ENCODE measurements at regions not wholly inside any gene's neighbourhood (a gene's known extent, or its start where the extent isn't known, plus 50 kb on each side); places are given as distances from the start of the nearest gene placed in this dataset.
A peak's percentile ranks its signal among the peaks of the same experiment; 100 is the strongest.

- DNase-seq (ENCODE audit: low read depth) (no peak), FAIRE-seq (no peak)
- Histone ChIP-seq H3K27ac (ENCODE audit: low read depth, low read length) (no peak overlapping the region), H3K4me1 (ENCODE audit: insufficient read depth, low read length) (no peaks in the 10 kb centered on the region), H3K27me3 (ENCODE audit: insufficient read depth, low read length) (no peaks in the 10 kb centered on the region), H3K9ac (ENCODE audit: low read length) (no peak overlapping the region), H3K79me2 (ENCODE audit: insufficient read depth, low read length) (no peaks in the 10 kb centered on the region), H3K36me3 (ENCODE audit: insufficient read depth, low read length) (no peaks in the 10 kb centered on the region), H3K4me3 (ENCODE audit: insufficient read depth, low read depth, low read length) (no peak overlapping the region), H3K4me2 (ENCODE audit: low read length) (no peak overlapping the region), H2AFZ (ENCODE audit: low read depth, low read length) (no peak overlapping the region), H4K20me1 (ENCODE audit: insufficient read depth, low read length) (no peaks in the 10 kb centered on the region), H3K9me3 (ENCODE audit: insufficient read depth, low read depth, low read length) (no peaks in the 10 kb centered on the region)
- TF ChIP-seq EZH2 (IDR thresholded peaks at IDR 0.05; ENCODE audit: insufficient read depth, low read length) (no peak), CTCF (IDR thresholded peaks at IDR 0.05; ENCODE audit: insufficient read depth, low read depth, low read length) (no peak)
- peaks cover 2% of the 10 kb centered on the region for H3K4me1 Mint-ChIP-seq (ENCODE audit: low read depth, unreplicated experiment)
- H3K27ac Mint-ChIP-seq (ENCODE audit: unreplicated experiment) = no peak overlapping the region
- H3K27me3 Mint-ChIP-seq (ENCODE audit: low read depth, unreplicated experiment) = no peaks in the 10 kb centered on the region
- no peak overlapping the region for H3K4me3 Mint-ChIP-seq (ENCODE audit: unreplicated experiment)
- no peaks in the 10 kb centered on the region for H3K36me3 Mint-ChIP-seq (ENCODE audit: low read depth, unreplicated experiment)
- H3K9me3 Mint-ChIP-seq (ENCODE audit: unreplicated experiment) = no peaks in the 10 kb centered on the region
Measured at GRCh38 chr6:113031591-113032238, 684.6 kb downstream of the RFPL4B start.

- H3K36me3 ChIP-seq (ENCODE audit: insufficient read depth, low read length) = no peaks in the 10 kb centered on the region
- H3K27me3 ChIP-seq (ENCODE audit: insufficient read depth, low read length) = no peaks in the 10 kb centered on the region
- no peak for TF ChIP-seq CTCF (IDR thresholded peaks at IDR 0.05; ENCODE audit: insufficient read depth, low read depth, low read length)
- no peak for DNase-seq (ENCODE audit: low read depth)
- H3K36me3 Mint-ChIP-seq (ENCODE audit: low read depth, unreplicated experiment) = no peaks in the 10 kb centered on the region
- no peaks in the 10 kb centered on the region for H4K20me1 ChIP-seq (ENCODE audit: insufficient read depth, low read length)
- H3K9ac ChIP-seq (ENCODE audit: low read length) = no peak overlapping the region
- H3K27me3 Mint-ChIP-seq (ENCODE audit: low read depth, unreplicated experiment) = no peaks in the 10 kb centered on the region
- no peak overlapping the region for H3K4me3 ChIP-seq (ENCODE audit: insufficient read depth, low read depth, low read length)
- no peak overlapping the region for H3K4me2 ChIP-seq (ENCODE audit: low read length)
- H3K79me2 ChIP-seq (ENCODE audit: insufficient read depth, low read length) = no peaks in the 10 kb centered on the region
- H3K27ac ChIP-seq (ENCODE audit: low read depth, low read length) = no peak overlapping the region
- FAIRE-seq = peak; percentile 37
- H3K4me1 Mint-ChIP-seq (ENCODE audit: low read depth, unreplicated experiment) = peaks cover 2% of the 10 kb centered on the region
- no peak overlapping the region for H3K4me3 Mint-ChIP-seq (ENCODE audit: unreplicated experiment)
- H2AFZ ChIP-seq (ENCODE audit: low read depth, low read length) = no peak overlapping the region
- no peak overlapping the region for H3K27ac Mint-ChIP-seq (ENCODE audit: unreplicated experiment)
- no peaks in the 10 kb centered on the region for H3K9me3 Mint-ChIP-seq (ENCODE audit: unreplicated experiment)
- no peaks in the 10 kb centered on the region for H3K9me3 ChIP-seq (ENCODE audit: insufficient read depth, low read depth, low read length)
- H3K4me1 ChIP-seq (ENCODE audit: insufficient read depth, low read length) = no peaks in the 10 kb centered on the region
Measured at GRCh38 chr6:113039005-113039404, 691.9 kb downstream of the RFPL4B start.

GRCh38 chr6:113047148-113047547 lies 700.0 kb downstream of the RFPL4B start:
- peak overlapping the region; percentile 41 for H3K4me2 ChIP-seq (ENCODE audit: low read length)
- no peaks in the 10 kb centered on the region for H3K27me3 Mint-ChIP-seq (ENCODE audit: low read depth, unreplicated experiment)
- H3K79me2 ChIP-seq (ENCODE audit: insufficient read depth, low read length) = no peaks in the 10 kb centered on the region
- peak; percentile 92 for FAIRE-seq
- DNase-seq (ENCODE audit: low read depth) = peak; percentile 85
- no peaks in the 10 kb centered on the region for H3K36me3 ChIP-seq (ENCODE audit: insufficient read depth, low read length)
- H3K27ac Mint-ChIP-seq (ENCODE audit: unreplicated experiment) = no peak overlapping the region
- H2AFZ ChIP-seq (ENCODE audit: low read depth, low read length) = no peak overlapping the region
- no peaks in the 10 kb centered on the region for H3K27me3 ChIP-seq (ENCODE audit: insufficient read depth, low read length)
- no peaks in the 10 kb centered on the region for H3K9me3 Mint-ChIP-seq (ENCODE audit: unreplicated experiment)
- H3K4me1 ChIP-seq (ENCODE audit: insufficient read depth, low read length) = peaks cover 31% of the 10 kb centered on the region
- TF ChIP-seq CTCF (IDR thresholded peaks at IDR 0.05; ENCODE audit: insufficient read depth, low read depth, low read length) (no peak), EZH2 (IDR thresholded peaks at IDR 0.05; ENCODE audit: insufficient read depth, low read length) (no peak)
- peak overlapping the region; percentile 18 for H3K9ac ChIP-seq (ENCODE audit: low read length)
- H3K4me3 Mint-ChIP-seq (ENCODE audit: unreplicated experiment) = no peak overlapping the region
- H3K4me1 Mint-ChIP-seq (ENCODE audit: low read depth, unreplicated experiment) = peaks cover 21% of the 10 kb centered on the region
- no peak overlapping the region for H3K4me3 ChIP-seq (ENCODE audit: insufficient read depth, low read depth, low read length)
- no peaks in the 10 kb centered on the region for H4K20me1 ChIP-seq (ENCODE audit: insufficient read depth, low read length)
- H3K27ac ChIP-seq (ENCODE audit: low read depth, low read length) = peak overlapping the region; percentile 52
- no peaks in the 10 kb centered on the region for H3K9me3 ChIP-seq (ENCODE audit: insufficient read depth, low read depth, low read length)
- H3K36me3 Mint-ChIP-seq (ENCODE audit: low read depth, unreplicated experiment) = no peaks in the 10 kb centered on the region
